Left lobe of liver (tissue), 2 donors: ENCODE measurements at regions not wholly inside any gene's neighbourhood (a gene's known extent, or its start where the extent isn't known, plus 50 kb on each side); places are given as distances from the start of the nearest gene placed in this dataset.

Experiments used
- ATAC-seq: fragments of 200-7000 bp; cut with Tn5 transposase; one replicate; pipeline ENCODE4 v1.9.1; 2020; ENCODE audit warnings: mild to moderate bottlenecking, moderate library complexity
- DNase-seq: peaks from one replicate; pipeline ENCODE4 v3.0.0-alpha.2; 2020; ENCODE audit warnings: low spot score
- donor health status: DM: no; HTN: no; CAD: no; lungs with moderate emphysema.
- donor health status: DM: no; HTN: yes; CAD: no.

DNA sequence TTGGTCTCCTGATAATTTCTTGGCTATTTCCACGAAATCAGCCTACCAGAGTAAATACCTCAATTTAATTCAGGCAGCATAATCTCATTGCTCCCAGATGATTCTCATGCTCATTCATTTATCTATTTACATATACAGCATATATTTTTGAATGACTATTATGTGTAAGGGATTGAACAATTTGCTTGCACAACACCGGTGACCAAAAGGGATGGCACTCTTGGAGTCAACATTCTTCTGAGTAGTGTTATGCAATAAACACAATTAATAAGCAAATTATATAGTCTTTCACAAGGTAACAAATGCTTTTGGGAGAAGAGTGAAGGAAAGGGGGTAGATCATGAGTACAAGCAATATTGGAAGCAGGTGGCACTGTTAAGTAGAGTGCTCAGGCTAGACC is 1015.3 kb downstream of the ARAP2 start:
- no peak for ATAC-seq
- DNase-seq, result no peak

DNA sequence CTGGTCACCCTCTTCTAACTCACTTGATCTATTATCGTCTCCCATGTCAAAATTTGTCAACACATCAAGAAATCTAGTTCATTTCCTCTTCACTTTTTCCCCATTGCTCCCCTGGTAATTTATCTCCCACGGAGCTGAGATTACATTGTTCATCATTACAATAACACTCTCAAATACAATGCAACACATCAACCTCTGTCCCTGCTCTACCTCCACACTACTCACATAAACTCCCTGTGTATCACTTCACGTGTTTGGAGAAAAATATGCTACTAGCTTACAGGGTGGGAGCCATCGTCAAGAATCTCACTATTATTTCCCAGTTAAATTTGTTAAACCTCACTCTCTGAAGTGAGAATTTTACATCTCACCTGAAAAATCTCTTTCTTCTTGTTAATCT is 1006.4 kb downstream of the ARAP2 start:
- DNase-seq (no peak), ATAC-seq (no peak)

DNA sequence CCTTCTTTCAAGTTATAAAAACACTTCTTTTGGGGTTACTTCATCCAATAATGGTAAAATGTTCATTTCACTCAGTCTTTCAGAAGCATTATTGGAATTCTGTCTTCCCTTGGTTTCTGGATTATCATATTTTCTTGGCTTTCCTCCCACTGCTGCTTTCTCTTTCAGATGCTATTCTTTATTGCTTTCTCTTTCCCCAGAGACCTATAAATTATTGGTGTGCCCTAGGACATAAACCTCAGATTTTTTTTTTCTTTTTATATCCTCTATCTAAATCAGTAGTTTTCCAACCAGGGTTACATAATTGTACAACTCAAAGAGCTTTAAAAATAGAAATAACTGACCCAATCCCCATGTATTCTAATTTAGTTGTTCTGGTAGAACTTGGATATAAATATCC is 1005.5 kb downstream of the ARAP2 start:
- no peak for DNase-seq
- no peak for ATAC-seq

- DNase-seq, result no peak
These were observed 997.8 kb downstream of the ARAP2 start for GRCh38 chr4:35246493-35246892.

DNA sequence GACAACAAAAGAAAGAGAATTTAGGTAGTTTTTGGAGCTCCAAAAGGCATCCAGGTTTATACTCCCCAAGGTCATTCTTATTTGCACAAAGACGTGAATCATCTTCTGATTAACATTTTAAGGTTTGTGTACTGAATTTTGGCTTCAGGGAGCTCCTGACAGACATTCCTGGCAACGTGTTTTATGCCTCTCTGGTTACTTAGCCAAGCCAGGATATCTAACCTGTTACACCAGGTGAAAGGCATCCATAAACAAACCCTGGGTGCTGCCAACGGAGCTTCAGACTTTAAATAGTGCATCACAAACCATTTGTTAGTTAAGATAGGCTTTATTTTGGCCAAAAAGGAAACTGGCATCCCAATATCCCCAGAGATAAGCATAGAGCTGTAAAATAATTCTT is 997.3 kb downstream of the ARAP2 start:
- DNase-seq, result no peak
- ATAC-seq, result no peak

More at GRCh38 chr4:35246493-35246892, 997.8 kb downstream of the ARAP2 start:
- no peak for ATAC-seq

DNA sequence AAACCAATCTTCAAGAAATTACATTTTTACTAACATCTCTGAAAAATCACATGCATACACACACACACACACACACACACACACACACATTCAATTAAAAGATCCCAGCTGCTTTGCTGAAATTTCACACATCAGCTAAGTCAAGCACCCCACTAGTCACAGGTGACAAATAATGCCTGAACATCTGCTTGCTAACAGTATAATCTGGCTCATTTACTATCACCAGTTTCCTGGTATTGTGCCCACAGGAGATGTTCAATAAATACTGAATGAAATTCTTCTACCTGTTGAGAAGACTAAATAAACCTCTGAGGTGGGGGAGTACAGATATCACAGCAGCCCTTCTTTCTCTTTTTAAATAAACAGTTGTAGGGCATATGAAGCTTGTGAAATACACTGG is 994.0 kb downstream of the ARAP2 start:
- no peak for DNase-seq
- no peak for ATAC-seq

DNA sequence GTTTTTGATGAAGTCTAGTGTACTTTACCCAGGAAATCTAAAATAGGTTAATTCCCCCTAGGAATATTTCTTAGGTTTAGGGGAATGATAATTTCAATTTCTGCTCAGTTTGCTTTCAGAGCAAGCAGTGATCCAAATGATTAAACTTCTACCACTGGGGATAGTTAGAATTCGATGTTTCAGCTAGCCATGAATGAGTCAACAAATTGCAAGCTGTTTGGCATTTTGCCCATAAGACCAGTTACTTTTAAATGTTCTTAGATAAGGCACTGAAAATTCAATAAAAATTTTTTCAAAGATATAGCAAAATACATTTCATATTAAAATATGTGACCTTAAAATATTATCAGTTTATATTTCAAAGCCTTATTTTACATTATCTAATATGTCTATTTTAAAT is 993.6 kb downstream of the ARAP2 start:
- DNase-seq (no peak), ATAC-seq (no peak)

DNA sequence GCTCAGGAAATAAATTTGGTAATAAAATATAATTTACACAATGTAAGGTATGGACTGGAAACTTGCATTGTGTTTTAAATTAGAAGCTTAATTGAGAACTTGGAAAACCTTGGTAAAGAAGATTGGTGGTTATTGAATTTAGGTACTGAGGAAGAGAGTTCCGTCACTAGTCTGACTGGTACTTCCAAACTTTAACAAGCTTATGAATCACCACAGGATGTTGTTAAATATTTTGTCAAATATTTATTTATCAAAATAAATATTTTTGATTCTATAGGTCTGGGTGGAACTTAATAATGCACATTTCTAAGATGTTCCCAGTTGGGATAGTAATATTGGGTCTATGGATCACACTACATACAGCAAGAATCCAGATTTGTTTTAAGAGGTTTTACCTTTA is 992.2 kb downstream of the ARAP2 start:
- no peak for DNase-seq
- ATAC-seq, result no peak

- DNase-seq, result no peak
- no peak for ATAC-seq
These were observed 991.4 kb downstream of the ARAP2 start for GRCh38 chr4:35252866-35253265.

- DNase-seq (no peak), ATAC-seq (no peak)
These were observed 991.0 kb downstream of the ARAP2 start for GRCh38 chr4:35253331-35253730.

DNA sequence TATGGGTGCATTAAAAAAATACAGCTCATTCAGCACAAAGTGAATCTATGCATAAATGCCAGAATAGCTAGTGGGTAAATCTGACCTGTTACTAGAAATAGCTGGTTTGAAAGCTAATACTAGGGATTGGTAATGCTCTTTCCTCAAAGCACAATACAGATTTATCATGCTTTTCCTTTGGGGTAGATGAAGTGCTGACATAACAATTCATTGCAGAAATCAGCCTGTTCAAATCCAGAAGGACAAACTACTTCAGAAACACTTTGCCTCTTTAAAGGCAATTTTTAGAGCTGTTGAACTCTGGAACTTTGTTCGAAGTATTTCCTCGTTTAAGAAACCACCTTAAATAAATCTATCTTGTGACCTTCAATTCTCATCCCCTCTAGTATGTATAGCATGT is 957.9 kb downstream of the ARAP2 start:
- ATAC-seq (no peak), DNase-seq (no peak)

GRCh38 chr4:35300996-35301774 is 943.1 kb downstream of the ARAP2 start:
- DNase-seq (no peak), ATAC-seq (no peak)

DNA sequence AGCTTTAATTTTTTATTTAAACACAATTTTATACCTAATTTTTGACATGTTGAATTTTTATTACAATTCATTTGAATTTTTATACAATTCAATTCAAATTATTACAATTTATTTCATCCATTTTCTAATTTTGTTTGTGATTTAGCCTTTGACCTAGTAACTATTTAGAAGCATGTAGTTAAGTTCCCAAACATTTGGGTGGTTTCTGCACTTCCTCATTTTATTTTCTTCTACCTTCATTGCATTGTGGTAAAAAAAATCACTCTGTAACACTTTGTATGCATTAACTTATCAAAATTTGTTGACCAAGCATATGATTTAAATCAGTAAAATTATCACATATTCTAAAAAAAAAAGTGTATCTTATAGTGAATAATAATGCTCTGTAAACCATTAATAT is 928.9 kb downstream of the ARAP2 start:
- no peak for ATAC-seq
- DNase-seq, result no peak

DNA sequence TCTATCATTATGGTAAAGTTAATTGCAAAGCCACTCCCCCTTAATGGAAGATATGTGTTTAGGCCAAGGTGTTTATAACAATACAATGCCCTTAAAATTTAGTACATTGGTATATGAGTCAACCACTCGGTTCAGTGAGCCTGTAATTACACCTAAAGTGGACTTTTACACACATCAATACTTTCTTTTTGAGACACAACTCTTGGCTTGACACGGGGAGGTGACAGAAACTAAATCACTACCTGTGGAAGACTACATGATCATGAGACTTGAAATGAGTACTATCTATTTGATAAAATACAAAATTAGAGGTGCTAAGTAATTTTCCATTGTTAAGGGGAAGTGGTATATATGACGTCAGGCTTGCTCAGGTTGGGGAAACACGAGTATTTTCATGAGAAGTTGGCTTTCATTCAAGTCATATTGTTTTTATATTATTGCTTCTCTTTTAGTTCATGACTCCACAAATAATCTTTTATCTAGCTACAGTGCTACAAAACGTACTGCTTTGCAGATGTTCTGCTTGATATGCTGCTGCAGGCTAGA is 918.3 kb downstream of the ARAP2 start:
- DNase-seq (no peak), ATAC-seq (no peak)

DNA sequence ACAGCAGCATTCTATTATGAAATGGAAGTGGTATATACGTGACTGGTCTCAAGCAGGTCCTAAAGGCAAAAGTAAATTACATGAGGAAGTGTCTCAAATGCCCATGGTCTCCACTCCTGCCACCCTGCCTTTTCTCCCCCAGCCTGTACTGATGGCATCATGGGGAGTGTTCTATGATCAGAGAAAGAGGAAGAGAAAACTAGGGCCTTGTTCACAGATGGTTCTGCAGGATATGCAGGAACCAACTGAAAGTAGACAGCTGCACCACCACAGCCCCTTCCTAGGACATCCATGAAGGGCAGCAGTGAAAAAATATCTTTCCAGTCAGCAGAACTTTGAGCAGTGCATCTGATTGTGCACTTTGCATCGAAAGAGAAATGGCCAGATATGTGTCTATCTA is 901.5 kb downstream of the ARAP2 start:
- no peak for DNase-seq
- no peak for ATAC-seq

GRCh38 chr4:35347276-35347675 is 897.0 kb downstream of the ARAP2 start:
- ATAC-seq (no peak), DNase-seq (no peak)

GRCh38 chr4:35358001-35358584 is 886.2 kb downstream of the ARAP2 start:
- ATAC-seq, result no peak
- no peak for DNase-seq

- DNase-seq, result no peak
- ATAC-seq, result no peak
These were observed 879.9 kb downstream of the ARAP2 start for GRCh38 chr4:35364321-35364870.

DNA sequence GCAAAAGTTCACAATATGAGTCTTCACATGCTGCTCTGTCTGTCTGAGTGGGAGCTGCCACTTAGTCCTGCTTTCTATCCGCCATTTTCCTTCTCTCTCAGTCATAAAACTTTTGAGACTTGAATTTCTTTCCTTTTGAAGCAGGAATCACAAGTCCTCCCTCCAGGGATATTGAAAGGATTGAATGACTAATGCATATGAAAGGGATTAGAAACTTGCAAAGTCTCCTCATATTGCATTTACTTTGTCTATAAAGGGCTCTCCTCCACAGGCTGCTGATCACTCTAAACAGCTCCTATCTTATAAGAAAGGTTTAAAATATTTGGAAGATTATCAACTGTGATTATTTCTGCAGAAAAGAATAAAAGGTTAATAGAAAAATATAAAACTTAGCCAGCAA is 879.1 kb downstream of the ARAP2 start:
- ATAC-seq (no peak), DNase-seq (no peak)

DNA sequence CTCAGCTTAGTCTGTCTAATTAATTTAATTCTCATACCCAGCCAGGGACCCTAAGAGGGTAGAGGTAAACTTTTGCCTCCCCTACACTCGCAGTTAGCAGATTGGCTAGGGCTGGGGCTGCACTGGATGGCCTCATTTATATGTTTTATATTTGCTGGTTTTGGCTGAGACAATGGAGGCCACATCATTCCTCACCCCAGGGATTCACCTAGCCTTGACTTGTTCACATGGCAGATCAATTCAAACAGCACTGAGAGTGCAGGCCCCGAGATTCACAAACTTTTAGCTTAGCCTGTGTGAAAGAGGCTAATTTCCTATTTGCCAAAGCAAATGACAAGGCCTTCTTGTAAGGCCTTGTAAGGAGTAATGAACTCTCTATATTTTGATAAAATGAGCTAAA is 844.4 kb downstream of the ARAP2 start:
- ATAC-seq (no peak), DNase-seq (no peak)

GRCh38 chr4:35423104-35423503 is 821.2 kb downstream of the ARAP2 start:
- ATAC-seq (no peak), DNase-seq (no peak)

DNA sequence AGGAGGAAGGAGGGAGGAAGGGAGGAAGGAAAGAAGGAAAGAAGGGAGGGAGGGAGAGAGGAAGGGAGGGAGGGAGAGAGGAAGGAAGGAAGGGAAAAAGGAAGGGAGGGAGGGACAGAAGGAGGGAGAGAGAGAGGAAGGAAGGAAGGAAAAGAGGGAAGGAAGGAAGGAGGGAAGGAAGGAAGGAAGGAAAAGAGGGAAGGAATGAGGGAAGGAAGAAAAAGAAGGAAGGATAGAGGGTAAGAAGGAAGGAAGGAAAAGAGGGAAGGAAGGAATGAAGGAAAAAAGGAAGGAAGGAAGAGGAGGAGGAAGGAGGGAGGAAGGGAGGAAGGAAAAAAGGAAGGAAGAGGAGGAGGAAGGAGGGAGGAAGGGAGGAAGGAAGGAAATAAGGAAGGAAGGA is 796.8 kb downstream of the ARAP2 start:
- no peak for DNase-seq
- ATAC-seq, result no peak
